ENCODE measurements at regions not wholly inside any gene's neighbourhood (a gene's known extent, or its start where the extent isn't known, plus 50 kb on each side); places are given as distances from the start of the nearest gene placed in this dataset.

DNA sequence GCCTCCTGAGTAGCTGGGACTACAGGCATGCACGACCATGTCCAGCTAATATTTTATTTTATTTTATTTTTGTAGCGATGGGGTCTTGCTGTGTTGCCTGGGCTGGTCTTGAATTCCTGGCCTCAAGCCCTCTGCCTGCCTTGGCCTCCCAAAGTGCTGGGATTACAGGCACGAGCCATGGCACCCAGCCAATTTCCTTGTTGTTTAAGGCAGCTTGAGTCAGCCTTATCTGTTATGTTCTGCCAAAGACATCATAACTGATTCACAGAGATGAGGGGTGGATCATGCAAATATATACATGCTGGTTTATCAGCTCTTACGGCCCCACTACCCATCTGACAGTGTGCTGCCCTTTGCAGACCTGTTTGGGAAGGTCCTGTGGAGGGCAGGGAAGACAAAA, 826.7 kb downstream of the TYW1 start:
- DNase-seq (no peak), ATAC-seq (no peak)
- intact Hi-C loops (cut with DNase I) = no loop called here
- TF ChIP-seq, protein P1, sequence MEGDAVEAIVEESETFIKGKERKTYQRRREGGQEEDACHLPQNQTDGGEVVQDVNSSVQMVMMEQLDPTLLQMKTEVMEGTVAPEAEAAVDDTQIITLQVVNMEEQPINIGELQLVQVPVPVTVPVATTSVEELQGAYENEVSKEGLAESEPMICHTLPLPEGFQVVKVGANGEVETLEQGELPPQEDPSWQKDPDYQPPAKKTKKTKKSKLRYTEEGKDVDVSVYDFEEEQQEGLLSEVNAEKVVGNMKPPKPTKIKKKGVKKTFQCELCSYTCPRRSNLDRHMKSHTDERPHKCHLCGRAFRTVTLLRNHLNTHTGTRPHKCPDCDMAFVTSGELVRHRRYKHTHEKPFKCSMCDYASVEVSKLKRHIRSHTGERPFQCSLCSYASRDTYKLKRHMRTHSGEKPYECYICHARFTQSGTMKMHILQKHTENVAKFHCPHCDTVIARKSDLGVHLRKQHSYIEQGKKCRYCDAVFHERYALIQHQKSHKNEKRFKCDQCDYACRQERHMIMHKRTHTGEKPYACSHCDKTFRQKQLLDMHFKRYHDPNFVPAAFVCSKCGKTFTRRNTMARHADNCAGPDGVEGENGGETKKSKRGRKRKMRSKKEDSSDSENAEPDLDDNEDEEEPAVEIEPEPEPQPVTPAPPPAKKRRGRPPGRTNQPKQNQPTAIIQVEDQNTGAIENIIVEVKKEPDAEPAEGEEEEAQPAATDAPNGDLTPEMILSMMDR (IDR thresholded peaks at IDR 0.05) = no peak
- TF ChIP-seq POLR2A (IDR thresholded peaks at IDR 0.05) = no peak
- Histone ChIP-seq H3K27me3 (peaks cover 0 to 4% (median 0%) of the 10 kb centered on the region in 9 donors), H3K4me3 (no peak overlapping the region), H3K27ac (no peak overlapping the region), H3K36me3 (no peaks in the 10 kb centered on the region), H3K9me3 (peaks cover 0 to 7% (median 0%) of the 10 kb centered on the region in 12 donors), H3K4me1 (no peaks in the 10 kb centered on the region)
- WGBS, 4 donors = 44 to 53% (median 50%) methylated on average over 4 of the region's 4 CpGs

DNA sequence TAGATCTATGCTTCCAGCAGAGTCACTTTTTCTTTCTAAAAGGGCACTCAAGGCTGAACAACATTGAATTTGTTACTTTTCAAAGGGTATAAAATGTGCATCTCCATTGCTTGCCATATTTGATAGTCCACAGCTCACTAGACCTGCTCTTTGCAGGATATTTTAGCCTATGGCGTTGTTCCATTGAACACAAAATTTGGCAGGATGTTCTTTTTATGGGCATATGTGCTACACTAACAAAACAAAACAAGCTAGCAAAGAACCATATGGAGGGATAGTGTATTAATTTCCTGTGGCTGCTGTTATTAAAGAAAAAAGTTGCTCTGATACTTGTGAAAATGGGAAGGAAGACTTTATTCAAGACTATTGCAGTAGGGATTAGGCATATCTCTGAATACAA, 828.7 kb downstream of the TYW1 start:
- DNase-seq = no peak
- TF ChIP-seq, protein P1 (IDR thresholded peaks at IDR 0.05) = no peak
- no peak for TF ChIP-seq POLR2A (IDR thresholded peaks at IDR 0.05)
- Histone ChIP-seq H3K27me3 (peaks cover 0 to 4% (median 0%) of the 10 kb centered on the region in 9 donors), H3K36me3 (no peaks in the 10 kb centered on the region), H3K9me3 (peaks cover 0 to 7% (median 0%) of the 10 kb centered on the region in 12 donors), H3K4me3 (no peak overlapping the region), H3K4me1 (no peaks in the 10 kb centered on the region), H3K27ac (no peak overlapping the region)
- WGBS, 4 donors = 55 to 77% (median 75%) methylated on average over 1 of the region's 1 CpG
- intact Hi-C loops (cut with DNase I) = no loop called here
- ATAC-seq = no peak

DNA sequence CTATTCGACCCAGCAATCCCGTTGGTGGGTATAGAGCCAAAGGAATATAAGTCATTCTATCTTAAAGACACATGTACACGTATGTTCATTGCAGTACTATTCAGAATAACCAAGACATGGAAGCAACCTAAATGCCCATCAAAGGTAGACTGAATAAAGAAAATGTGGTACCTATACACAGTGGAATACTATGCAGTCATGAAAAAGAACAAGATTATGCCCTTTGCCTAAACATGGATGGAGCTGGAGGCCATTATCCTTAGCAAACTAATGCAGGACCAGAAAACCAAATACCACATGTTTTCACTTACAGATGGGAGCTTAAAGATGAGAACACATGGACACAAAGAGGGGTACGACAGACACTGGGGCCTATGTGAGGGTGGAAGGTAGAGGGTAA, 845.3 kb downstream of the TYW1 start:
- H3K36me3 ChIP-seq = no peaks in the 10 kb centered on the region
- H3K27me3 ChIP-seq = peaks cover 0 to 44% (median 0%) of the 10 kb centered on the region in 9 donors
- no peak overlapping the region for H3K4me3 ChIP-seq
- no peaks in the 10 kb centered on the region for H3K4me1 ChIP-seq
- ATAC-seq (no peak), DNase-seq (no peak)
- no peak overlapping the region for H3K27ac ChIP-seq
- no peak for TF ChIP-seq POLR2A (IDR thresholded peaks at IDR 0.05)
- TF ChIP-seq, protein P1 (IDR thresholded peaks at IDR 0.05) = no peak
- intact Hi-C loops (cut with DNase I) = no loop called here
- WGBS, 4 donors = 86 to 93% (median 90%) methylated on average over 4 of the region's 4 CpGs
- peaks cover 0 to 6% (median 0%) of the 10 kb centered on the region in 12 donors for H3K9me3 ChIP-seq

DNA sequence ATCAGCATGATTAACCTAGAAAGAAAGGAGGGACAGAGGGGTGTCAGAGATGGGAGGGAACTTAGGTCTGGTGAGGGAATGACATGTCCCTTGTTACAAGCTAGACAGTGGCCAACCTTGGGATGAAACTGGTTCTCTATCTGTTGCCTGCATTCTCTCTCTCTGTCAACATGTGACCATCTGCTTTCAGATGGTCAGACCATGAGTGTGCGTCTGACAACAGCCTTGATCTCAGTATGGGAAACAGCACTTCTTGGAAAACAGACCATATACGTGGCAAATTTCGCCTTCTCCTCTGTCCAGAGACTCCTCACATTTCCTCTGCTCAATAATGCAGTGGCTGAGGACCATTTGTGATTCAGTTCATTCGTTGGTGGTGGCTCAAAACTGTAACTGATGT, 845.9 kb downstream of the TYW1 start:
- Histone ChIP-seq H3K9me3 (peaks cover 0 to 6% (median 0%) of the 10 kb centered on the region in 12 donors), H3K27me3 (peaks cover 0 to 48% (median 0%) of the 10 kb centered on the region in 9 donors), H3K4me1 (no peaks in the 10 kb centered on the region), H3K36me3 (no peaks in the 10 kb centered on the region), H3K27ac (no peak overlapping the region), H3K4me3 (no peak overlapping the region)
- TF ChIP-seq POLR2A (IDR thresholded peaks at IDR 0.05) = no peak
- TF ChIP-seq, protein P1 (IDR thresholded peaks at IDR 0.05) = no peak
- 43 to 56% (median 47%) methylated on average over 4 of the region's 4 CpGs for WGBS, 4 donors
- intact Hi-C loops (cut with DNase I) = no loop called here
- ATAC-seq (no peak), DNase-seq (no peak)
